Ishikawa (cell line): ENCODE measurements at regions not wholly inside any gene's neighbourhood (a gene's known extent, or its start where the extent isn't known, plus 50 kb on each side); places are given as distances from the start of the nearest gene placed in this dataset.

Source experiments
- CEBPB ChIP-seq: IDR thresholded peaks from 2 replicates; pipeline ENCODE4 v1.6.1; 2012
- CREB1 ChIP-seq: IDR thresholded peaks from 2 replicates; pipeline ENCODE4 v1.6.1; 2012; ENCODE audit warnings: low read depth
- EGR1 ChIP-seq: IDR thresholded peaks from 2 replicates; pipeline ENCODE4 v1.6.1; 2012
- EP300 ChIP-seq: IDR thresholded peaks from 2 replicates; pipeline ENCODE4 v1.6.1; 2012; ENCODE audit warnings: borderline replicate concordance
- FOXM1 ChIP-seq: IDR thresholded peaks from 2 replicates; pipeline ENCODE4 v1.6.1; 2012; ENCODE audit warnings: low read depth, borderline replicate concordance
- NFIC ChIP-seq: IDR thresholded peaks from 2 replicates; pipeline ENCODE4 v1.6.1; 2012
- RAD21 ChIP-seq: IDR thresholded peaks from 2 replicates; pipeline ENCODE4 v1.6.1; 2012; ENCODE audit warnings: low read depth
- TAF1 ChIP-seq: IDR thresholded peaks from 2 replicates; pipeline ENCODE4 v1.6.1; 2012; ENCODE audit warnings: low read depth, mild to moderate bottlenecking
- TCF12 ChIP-seq: IDR thresholded peaks from 2 replicates; pipeline ENCODE4 v1.6.1; 2012; ENCODE audit warnings: low read depth
- TEAD4 ChIP-seq: IDR thresholded peaks from 2 replicates; pipeline ENCODE4 v1.6.1; 2012
- YY1 ChIP-seq: IDR thresholded peaks from 2 replicates; pipeline ENCODE4 v1.6.1; 2012; ENCODE audit warnings: low read depth
- ZBTB7A ChIP-seq: IDR thresholded peaks from 2 replicates; pipeline ENCODE4 v1.6.1; 2012; ENCODE audit warnings: low read depth
- TF ChIP-seq, protein P1 (sequence below): IDR thresholded peaks from 2 replicates; pipeline ENCODE4 v1.6.1; 2012; ENCODE audit warnings: low read depth, mild to moderate bottlenecking
- TF ChIP-seq, protein P2 (sequence below): IDR thresholded peaks from 2 replicates; pipeline ENCODE4 v1.6.1; 2012
- TF ChIP-seq, protein P3 (sequence below): IDR thresholded peaks from 2 replicates; pipeline ENCODE4 v1.6.1; 2012

DNA sequence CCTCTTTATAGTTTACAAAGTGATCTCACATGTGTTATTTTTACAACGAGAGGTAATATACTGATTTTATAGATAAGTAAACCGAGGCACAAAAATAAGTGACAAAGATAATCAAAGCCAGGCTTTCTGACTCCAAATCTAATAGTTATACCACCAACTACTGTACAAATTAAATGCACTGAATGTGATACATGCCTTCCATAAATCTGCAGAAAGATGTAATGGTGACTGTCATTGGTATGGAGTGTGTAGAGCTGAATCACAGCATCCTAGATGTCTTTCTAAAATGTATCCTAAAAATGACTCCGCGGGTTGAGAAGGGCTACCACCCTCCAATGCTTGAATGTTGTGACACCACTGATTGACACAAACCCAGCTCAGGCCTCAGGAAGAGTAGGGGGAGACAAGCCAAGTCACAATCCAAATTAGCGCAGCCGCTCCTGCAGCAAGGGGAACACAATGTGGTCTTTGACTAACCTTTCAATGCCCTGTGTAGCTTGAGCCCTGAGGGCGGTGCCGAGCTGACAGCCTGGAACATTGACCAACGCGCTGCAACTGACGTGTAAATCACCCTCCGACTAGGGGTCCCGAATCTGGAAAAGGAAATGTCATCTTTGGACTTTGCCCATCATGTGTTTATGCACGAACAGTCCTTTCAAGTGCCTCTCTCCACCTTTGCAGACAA, 136.8 kb downstream of the OLIG3 start:
- TF ChIP-seq RAD21 (no peak), FOXM1 (no peak), TCF12 (no peak), ZBTB7A (no peak), NFIC (no peak), CEBPB (no peak), EGR1 (no peak), CREB1 (no peak), EP300 (no peak), TEAD4 (no peak), YY1 (no peak), TAF1 (no peak)
- TF ChIP-seq, protein P1, sequence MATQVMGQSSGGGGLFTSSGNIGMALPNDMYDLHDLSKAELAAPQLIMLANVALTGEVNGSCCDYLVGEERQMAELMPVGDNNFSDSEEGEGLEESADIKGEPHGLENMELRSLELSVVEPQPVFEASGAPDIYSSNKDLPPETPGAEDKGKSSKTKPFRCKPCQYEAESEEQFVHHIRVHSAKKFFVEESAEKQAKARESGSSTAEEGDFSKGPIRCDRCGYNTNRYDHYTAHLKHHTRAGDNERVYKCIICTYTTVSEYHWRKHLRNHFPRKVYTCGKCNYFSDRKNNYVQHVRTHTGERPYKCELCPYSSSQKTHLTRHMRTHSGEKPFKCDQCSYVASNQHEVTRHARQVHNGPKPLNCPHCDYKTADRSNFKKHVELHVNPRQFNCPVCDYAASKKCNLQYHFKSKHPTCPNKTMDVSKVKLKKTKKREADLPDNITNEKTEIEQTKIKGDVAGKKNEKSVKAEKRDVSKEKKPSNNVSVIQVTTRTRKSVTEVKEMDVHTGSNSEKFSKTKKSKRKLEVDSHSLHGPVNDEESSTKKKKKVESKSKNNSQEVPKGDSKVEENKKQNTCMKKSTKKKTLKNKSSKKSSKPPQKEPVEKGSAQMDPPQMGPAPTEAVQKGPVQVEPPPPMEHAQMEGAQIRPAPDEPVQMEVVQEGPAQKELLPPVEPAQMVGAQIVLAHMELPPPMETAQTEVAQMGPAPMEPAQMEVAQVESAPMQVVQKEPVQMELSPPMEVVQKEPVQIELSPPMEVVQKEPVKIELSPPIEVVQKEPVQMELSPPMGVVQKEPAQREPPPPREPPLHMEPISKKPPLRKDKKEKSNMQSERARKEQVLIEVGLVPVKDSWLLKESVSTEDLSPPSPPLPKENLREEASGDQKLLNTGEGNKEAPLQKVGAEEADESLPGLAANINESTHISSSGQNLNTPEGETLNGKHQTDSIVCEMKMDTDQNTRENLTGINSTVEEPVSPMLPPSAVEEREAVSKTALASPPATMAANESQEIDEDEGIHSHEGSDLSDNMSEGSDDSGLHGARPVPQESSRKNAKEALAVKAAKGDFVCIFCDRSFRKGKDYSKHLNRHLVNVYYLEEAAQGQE, result no peak
- TF ChIP-seq, protein P2, sequence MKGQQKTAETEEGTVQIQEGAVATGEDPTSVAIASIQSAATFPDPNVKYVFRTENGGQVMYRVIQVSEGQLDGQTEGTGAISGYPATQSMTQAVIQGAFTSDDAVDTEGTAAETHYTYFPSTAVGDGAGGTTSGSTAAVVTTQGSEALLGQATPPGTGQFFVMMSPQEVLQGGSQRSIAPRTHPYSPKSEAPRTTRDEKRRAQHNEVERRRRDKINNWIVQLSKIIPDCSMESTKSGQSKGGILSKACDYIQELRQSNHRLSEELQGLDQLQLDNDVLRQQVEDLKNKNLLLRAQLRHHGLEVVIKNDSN, result no peak
- TF ChIP-seq, protein P3, sequence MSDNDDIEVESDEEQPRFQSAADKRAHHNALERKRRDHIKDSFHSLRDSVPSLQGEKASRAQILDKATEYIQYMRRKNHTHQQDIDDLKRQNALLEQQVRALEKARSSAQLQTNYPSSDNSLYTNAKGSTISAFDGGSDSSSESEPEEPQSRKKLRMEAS, result no peak

DNA sequence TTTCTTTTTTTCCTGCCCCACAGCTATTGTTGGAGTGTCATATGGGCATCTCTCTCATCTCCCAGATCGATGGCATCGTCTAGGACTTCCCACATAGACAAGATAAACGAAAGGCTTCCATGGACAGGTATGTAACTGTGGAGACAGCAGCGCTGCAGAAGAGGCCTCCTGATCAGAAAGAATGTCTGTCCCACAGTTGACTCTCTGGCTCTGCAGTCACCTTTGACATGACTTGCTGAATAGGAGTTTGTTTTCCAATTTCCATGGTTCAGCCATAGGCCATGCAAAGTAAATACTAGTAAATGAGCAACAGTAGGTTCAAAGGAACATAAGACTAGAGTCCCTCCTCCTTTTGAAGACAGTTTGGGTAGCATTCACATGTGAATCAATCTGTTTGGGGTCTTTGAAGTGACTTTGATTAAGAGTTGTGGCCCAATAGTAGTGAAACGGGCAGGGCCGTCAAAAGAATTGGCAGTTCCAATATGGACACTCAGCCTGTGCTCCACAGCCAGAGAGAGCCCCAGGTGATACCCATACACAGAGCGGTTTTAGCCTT, 134.7 kb upstream of the IFNGR1 start:
- no peak for TF ChIP-seq YY1
- TF ChIP-seq TEAD4, result no peak
- TF ChIP-seq EP300, result no peak
- no peak for TF ChIP-seq TCF12
- TF ChIP-seq CREB1, result no peak
- no peak for TF ChIP-seq FOXM1
- TF ChIP-seq, protein P2, result no peak
- TF ChIP-seq RAD21, result no peak
- no peak for TF ChIP-seq NFIC
- TF ChIP-seq ZBTB7A, result no peak
- TF ChIP-seq, protein P3, result no peak

DNA sequence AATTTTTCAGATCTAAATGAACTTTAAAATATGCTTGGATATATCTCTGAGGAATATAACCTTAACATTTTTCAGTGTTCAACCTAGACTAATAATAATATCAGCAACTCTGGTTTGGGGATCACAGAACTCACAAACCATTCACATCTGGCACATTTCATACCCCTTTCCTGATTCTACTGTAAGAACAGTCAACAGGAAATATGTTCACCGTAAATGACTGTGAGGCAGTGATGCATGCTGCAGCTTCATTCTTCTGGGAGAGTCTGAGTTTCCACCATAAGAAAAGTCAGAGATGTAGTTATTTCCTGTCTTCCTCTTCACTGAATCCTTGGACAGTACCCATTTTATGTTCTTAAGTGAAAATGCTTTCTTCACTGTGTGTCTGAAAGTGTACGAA, 134.2 kb upstream of the IFNGR1 start:
- no peak for TF ChIP-seq FOXM1
- peak; percentile 39; the same call in 1 of the 2 replicates for TF ChIP-seq TEAD4
- no peak for TF ChIP-seq YY1

DNA sequence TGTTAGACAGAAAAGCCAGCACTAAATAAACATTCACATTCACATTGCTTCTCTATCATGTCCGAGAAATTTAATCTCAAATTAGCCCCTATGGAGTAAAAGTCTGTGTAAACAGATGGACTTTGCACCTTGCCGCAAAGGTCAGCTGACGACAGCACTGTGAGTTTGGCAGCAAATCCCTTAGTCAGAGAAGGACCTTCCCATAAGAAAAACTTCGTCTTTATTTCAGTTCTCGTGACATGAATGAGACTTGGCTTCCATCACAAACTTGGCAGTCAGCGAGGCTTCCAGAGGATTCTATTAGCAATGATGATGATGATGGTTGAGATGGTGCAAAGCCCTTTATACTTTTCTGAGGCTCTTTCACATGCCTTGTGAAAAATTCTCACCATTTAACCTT, 133.7 kb upstream of the IFNGR1 start:
- TF ChIP-seq, protein P2, result no peak
- TF ChIP-seq TCF12 (no peak), TAF1 (no peak), FOXM1 (no peak), NFIC (no peak), YY1 (no peak), EGR1 (no peak), CREB1 (no peak), EP300 (no peak), TEAD4 (no peak)
- TF ChIP-seq, protein P3, result no peak
- TF ChIP-seq, protein P1, result no peak

DNA sequence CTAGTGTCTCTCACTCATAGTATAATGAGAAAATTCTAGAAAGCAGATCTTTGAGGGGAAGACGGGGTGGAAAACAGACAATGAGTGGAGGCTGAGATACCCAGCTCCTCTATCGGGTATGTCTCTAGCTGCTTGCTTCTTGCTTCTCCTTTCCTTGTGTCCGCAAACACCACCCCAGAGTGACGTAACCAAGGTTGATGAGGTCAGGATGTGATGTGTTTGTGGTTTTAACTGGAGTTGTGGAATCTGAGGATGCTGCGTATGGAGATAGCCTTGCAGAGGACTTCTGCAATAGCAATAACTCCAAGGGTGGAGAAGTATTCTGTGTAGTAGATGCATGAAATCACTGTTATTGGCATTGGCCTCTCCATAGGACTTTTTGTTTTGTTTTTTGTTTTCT, 132.7 kb upstream of the IFNGR1 start:
- TF ChIP-seq RAD21 (no peak), EP300 (no peak), TEAD4 (no peak), CREB1 (no peak), NFIC (no peak)

DNA sequence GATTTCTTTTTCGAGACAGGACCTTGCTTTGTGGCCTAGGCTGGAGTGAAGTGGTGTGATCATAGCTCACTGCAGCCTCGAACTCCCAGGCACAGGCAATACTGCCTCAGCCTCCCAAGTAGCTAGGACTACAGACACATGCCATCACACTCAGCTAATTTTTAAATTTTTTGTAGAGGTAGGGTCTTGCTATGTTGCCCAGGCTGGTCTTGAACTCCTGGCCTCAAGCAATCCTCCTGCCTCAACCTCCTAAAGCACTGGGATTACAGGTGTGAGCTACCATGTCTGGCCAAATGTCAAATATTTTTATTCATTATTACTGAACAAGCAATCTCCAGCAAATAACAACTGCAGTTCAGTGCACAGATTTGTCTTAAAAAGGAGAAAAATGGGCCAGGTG, 131.7 kb upstream of the IFNGR1 start:
- no peak for TF ChIP-seq YY1
- no peak for TF ChIP-seq RAD21
